HG03378 (cell line): ENCODE measurements at regions not wholly inside any gene's neighbourhood (a gene's known extent, or its start where the extent isn't known, plus 50 kb on each side); places are given as distances from the start of the nearest gene placed in this dataset.
"Not testable (repeated sequence)": the region's sequence is repeated elsewhere in the genome, so short reads cannot be mapped to it uniquely, and the experiment has no call there.

ENCODE experiments used
- ATAC-seq: cut with Tn5 transposase; IDR thresholded peaks from one replicate; pipeline ENCODE4 v1.9.1; 2021; ENCODE audit warnings: mild to moderate bottlenecking, moderate library complexity; ENCODE audit not compliant: unreplicated experiment

DNA sequence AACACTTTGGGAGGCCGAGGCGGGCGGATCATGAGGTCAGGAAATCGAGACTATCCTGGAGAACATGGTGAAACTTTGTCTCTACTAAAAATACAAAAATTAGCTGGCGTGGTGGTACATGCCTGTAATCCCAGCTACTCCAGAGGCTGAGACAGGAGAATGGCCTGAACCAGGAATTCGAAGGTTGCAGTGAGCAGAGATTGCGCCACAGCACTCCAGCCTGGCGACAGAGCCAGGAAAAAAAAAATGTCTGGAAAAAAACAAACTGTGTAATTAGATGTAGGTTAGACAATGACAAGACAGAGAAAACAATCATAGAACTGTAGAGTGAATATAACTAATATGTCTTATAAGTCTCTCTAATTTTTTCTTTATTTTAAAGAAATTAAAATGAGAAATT, 1002.5 kb upstream of the LCORL start:
- ATAC-seq: no peak

DNA sequence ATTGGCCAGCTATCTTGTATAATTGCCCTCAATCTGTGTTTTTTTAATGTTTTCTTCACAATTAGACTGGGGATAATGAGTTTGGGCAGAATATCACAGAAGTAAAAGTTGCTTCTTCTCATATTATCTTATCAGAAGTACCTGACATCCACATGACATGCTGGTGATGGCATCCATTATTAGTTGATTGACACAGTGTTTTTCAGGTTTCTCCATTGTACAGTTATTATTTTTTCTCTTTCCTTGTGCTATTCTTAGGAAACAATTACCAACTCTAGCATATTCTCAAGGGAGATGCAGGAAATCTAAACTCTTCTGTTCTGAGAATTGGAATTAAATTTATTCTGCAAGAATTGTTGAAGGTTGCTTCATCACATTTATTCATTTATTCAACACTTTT, 1000.1 kb upstream of the LCORL start:
- ATAC-seq: no peak

DNA sequence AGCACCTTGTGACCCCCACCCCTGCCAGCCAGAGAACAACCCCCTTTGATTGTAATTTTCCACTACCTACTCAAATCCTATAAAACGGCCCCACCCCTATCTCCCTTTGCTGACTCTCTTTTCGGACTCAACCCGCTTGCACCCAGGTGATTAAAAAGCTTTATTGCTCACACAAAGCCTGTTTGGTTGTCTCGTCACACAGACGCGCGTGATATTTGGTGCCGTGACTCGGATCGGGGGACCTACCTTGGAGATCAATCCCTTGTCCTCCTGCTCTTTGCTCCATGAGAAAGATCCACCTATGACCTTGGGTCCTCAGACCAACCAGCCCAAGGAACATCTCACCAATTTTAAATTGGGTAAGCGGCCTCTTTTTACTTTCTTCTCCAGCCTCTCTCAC, 995.0 kb upstream of the LCORL start:
- not testable (repeated sequence) for ATAC-seq

DNA sequence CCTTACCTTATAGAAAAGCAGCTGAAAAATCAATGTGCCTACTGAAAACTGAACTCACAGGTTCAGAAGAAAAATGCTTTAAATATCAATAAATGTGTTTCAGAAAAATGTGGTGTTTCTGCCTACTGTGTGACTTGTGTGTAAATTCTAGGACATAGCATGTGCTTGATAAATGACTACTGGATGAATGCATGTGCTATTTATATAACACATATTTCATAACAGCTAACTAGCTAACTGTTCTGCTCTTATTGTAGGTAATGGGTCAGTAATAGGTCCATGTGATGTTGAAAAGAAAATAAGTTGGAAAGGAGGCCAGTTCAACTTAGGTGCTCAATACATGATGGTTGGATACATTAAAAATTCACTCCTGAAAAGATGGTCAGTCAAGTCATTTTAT, 993.0 kb upstream of the LCORL start:
- ATAC-seq: no peak

DNA sequence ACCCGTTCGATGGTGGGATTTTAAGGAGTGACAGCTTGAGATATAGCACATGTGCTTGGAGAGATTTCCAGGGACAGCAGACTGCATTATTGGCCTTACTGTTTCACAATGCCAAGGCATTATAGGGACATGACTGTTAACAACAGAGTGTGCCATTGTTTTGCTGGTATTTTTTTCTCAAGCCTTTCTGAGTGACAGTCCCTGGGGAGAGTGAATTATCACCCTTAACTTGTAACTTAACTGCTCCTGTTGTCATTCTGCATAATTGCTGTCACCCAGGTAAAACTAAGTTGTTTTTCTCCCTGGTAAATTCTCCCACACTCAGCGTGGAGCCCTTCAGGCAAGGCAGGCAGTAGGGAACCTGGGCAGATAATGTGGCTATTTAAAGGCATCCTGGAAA, 989.2 kb upstream of the LCORL start:
- no peak for ATAC-seq

DNA sequence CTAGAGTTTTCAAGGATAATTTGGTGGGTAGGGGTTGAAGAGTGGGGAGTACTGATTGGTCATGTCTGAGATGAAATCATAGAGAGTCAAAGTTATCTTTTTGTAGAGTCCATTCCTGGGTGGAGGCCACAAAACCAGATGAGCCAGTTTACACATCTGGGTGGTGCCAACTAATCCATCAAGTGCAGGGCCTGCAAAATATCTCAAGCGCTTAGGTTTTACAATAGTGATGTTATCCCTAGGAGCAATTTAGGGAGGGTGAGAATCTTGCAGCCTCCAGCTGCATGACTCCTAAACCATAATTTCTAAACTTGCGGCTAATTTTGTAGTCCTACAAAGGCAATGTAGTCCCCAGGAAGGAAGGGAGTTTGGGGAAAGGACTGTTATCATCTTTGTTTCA, 988.3 kb upstream of the LCORL start:
- no peak for ATAC-seq

DNA sequence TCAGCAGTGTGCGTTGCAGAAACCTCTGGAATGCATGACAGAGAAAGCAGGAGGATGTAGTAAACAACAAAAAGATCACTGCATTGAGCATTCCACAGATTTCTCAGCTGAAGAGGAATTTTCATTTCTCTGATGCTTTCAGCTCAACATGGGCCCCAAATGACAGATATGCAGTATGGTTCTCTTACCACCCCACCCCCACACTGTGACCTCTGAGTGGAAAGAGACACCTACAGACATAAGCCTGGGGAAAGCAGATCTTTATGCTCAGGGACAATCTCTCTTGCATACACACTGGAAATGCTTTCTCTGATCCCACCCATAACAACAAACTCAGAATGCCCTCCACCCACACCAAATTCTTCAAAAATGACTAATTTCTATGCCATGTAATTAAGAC, 983.7 kb upstream of the LCORL start:
- ATAC-seq: no peak

DNA sequence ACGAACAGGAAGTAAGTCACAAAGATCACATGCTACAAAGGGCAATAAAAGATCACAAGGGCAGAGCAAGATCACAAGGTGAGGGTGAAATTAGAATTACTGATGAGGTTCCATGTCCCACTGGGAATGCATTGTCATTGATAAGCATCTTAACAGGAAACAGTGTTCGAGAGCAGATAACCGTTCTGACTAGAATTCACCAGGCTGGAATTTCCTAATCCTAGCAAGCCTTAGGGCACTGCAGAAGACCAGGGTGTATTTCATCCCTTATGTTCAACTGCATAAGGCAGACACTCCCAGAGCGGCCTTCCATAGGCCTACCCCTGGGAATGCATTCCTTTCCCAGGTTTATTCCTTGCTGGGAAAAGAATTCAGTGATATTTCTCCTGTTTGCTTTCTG, 980.6 kb upstream of the LCORL start:
- ATAC-seq: no peak

DNA sequence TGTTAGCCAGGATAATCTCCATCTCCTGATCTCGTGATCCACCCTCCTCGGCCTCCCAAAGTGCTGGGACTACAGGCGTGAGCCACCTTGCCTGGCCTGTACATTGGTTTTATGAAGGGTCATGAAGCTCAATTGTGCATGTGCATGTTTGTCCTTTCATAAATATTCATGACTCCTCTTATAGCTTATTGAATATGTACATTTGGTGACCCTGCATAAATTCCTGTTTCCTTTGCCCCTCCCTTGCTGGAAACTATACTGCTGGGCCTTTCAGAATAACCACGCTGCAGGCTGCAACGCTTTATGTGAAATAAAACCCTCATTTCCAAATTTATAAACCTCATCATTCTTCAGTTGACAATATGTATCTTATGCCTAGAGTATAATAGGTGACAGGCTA, 978.0 kb upstream of the LCORL start:
- ATAC-seq: no peak

DNA sequence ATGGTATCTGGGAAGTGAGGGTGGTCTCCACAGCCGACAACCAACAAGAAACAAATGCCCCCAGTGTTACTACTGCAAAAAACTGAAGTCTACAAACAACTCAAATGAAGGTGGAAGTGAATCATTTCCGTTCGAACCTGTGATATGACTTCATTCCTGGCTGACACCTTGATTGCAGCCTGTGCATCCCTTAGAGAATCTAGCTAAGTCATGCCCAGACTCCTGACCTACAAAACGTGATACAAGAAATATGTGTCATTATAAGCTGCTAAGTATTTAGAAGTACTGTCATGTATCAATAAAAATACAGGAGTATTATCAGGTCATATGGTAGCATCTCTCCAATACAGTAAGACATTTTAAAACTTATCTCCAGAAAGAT, 959.7 kb upstream of the LCORL start:
- no peak for ATAC-seq

DNA sequence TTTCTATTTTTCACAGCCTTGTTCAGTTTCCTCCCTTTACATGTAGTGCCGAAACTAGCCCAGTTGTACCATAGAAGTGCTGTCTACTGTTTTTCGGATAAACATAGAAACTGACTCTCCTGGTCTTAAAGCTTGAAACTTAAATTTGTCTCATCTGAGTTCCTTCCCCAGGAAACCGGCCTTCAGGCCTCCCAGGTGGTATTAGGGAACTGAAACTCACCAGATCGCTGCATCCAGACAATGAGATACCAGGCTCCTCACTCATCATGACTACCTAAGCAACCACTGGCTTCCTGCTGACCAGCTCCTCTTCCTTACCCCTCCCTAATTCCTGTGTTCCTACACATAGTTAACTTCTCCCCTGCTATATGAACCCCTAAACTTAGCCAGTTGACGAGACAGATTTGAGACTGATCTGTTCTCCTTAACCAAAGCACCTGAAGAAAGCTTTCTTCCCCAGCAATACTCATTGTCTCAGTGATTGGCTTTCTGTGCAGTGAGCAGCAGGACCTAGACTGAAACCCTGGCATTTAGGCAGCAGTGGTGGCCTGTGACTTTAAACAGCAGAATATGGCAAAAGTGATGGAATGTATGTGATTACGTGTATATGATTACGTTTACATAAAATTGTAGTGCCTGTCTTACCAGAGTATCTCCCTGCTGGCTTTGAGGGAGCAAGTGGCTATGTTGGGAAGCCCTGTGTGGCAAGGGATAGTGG, 959.1 kb upstream of the LCORL start:
- ATAC-seq: peak; percentile 78

DNA sequence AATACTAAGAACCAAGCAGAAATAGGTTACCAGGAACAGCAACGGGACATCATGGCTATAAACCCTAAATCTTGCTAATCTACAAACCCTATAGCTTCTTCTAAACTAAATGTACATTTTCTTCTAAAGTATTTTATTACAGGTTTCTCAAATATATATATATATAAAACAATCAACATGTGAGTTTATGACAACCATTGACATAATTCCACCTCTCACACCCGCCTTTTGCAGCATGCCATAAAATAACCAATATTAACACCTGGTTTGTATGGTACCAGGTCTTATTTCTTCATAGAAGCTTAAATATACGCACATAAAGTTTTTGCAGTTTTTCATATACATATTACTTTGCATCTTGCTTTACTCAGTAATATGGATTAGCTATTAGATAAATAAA, 955.3 kb upstream of the LCORL start:
- no peak for ATAC-seq

DNA sequence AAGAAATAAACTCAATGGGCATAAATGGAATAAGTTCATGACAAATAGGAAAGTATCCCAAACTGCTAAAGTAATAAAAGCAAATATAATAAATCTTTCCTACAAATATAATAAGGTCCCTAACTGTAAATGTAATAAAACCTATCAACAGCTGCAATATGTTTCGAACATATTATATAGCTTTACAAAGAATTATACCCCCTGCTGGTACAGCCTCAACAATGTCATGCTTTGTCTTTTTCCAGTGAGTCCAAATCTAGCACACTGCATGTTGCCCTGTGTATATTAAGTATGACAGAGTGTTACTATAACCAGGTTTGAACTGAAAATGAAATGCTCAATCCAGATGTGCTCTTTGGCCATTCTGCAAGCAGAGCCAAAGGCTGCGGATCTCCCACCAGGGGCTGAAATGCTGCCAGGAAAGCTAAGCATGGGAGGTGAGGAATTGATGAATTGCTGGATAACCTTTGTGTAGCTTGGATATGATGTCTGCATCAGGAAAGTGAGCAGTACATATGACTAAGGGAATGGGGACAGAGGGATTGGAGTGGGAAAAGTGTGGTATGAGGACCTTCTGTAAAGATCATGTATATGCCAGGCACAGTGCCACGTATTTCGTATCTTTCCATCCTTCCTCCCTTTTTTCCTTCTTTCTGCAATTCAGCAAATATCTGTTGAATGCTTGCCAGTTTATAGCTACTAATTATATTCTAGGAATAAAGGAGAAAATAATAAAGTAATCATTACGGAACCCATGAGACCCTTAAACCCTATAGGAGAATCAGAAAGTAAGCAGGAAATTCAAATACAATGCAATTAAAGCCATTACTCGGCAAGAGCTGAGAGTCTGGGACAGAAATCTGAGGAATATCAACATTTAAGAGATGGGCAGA, 954.6 kb upstream of the LCORL start:
- ATAC-seq: no peak

DNA sequence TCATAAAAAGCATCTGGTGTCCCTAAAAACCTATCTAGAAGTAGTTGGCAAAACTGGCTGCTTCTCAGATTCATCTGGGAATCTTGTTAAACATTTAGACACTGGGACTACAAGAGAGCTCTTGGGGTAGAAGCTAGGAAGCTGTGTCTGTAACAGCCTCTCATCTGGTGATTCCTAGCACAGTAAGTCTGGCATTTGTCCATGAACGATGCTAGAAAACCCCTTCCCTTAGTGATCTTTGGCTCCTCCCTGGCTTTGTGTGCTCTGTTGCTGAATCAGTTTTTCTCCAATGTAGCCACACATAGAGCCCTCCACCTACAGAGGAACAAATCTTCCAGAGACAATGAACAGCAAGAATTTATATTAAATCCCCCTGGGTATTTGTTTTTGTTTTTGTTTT, 951.7 kb upstream of the LCORL start:
- no peak for ATAC-seq

DNA sequence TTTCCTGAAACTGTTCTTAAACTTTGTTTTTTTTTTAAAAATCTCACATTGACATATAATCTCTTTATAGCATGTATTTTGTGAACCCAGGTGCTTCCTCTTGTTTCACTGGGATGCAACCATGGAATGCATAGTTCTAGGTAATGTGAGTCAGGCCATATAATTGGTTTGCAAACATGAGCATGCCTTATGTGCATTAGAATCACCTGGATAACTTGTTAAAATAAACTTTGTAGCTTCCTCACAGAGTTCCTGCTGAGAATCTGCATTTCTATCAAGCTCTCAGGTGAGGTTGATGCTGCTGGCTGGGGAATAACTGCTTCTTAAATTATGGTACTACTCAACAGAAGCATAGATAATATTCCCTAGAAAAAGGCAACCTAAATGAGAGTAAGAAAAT, 940.3 kb upstream of the LCORL start:
- ATAC-seq: no peak

DNA sequence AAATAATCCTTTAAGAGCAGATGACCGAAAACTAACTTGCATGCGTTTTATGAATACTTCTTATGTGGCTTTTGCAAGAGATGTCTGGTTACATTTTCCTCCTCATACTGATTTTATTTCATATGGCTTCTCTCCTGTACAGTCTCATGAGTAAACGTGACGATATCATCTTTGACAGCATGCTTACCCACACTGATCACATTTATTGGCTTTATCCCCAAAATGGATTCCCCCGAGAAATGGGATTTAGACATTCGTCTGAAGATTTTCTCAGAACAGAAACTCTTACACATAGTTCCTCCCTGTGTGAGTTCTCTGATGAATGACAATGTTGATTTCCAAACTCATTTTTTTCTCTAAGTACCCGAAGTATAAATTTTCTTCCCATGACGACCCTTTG, 939.7 kb upstream of the LCORL start:
- ATAC-seq: no peak

DNA sequence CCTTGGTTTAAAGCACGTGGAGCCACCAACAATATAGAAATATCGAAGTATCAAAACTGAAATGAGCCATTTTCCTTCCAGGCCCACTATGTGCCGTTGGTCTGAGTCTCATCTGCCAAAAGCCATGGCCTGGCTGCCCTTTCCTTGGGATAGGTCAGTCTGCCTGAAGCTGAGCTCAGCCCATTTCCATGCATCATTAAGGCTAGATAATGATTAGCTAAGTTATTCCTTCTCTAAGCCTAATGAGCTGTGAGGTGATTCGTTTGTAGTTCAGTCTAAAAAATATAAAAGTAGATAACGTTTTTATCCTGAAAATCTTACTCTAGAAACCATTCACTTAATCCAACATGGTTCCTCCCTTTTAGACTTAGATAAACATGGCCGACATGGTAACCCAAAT, 936.2 kb upstream of the LCORL start:
- no peak for ATAC-seq

DNA sequence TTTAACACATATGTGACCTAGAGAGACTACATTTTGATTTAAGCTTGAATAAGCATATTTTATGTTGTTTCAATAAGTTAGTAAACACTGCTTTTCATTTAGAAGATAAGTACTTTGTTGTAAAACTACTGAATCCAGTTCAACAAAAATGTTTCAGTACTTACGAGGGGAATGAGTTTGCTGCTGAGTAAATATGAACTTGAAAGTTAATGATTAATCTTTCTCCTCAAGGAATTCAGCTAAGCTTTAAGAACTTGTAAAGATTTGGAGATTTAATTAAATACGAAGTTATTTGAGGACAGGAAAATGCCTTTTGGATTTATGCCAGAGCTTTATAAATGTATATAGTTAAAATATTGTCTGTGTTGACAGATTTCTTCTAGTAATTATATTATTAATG, 933.0 kb upstream of the LCORL start:
- ATAC-seq: no peak

DNA sequence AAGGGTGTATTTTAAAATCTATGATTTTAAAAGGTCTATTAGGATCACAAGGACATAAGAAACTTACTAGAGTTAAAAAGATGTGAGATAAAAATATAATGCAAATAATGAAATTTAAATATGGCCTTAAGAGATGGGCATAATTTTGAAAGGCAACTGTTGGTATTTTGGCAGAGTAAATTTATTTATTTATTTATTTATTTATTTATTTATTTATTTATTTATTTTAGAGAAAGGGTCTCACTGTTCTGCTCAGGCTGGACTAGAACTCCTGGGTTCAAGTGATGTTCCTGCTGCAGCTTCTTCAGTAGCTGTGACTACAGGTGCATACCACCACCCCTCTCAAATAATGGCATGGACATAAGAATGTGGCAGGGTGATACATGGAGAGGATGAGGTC, 932.1 kb upstream of the LCORL start:
- ATAC-seq: no peak

DNA sequence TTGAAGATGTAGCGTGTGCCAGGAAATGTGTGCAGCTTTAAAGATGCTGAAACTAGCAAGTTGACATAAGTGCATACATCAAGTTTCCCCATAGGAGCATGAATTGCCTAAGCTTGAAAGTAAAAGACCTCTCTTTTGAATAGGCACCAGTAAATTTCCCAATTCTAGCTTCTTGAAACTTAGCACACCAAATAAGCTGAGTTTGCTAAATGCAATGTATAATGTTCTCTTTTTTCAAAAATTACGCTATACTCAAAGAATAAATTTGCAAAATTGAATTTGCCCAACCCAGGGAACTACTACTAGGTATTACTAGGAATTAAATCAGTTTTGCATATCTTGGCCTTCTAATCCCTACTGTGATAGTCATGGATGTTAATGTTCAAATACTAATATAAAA, 923.9 kb upstream of the LCORL start:
- ATAC-seq: no peak

DNA sequence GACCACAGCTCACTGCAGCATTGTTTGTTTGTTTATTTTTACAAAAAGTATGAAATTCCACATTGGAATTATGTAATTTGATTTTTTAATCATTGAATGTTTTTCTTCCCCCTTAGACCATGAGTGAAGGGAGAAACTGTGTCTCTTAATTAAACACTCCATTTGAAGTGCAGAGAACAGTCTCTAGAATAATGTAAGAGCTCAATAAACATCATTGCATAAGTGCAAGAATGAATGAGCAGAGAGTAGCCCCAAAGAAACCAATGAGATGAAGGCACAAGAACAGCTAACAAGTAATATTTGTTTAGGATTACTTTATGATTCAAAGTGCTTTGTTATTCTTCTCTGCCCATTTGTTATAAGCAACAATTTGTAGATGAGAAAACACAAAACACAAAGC, 921.3 kb upstream of the LCORL start:
- no peak for ATAC-seq

DNA sequence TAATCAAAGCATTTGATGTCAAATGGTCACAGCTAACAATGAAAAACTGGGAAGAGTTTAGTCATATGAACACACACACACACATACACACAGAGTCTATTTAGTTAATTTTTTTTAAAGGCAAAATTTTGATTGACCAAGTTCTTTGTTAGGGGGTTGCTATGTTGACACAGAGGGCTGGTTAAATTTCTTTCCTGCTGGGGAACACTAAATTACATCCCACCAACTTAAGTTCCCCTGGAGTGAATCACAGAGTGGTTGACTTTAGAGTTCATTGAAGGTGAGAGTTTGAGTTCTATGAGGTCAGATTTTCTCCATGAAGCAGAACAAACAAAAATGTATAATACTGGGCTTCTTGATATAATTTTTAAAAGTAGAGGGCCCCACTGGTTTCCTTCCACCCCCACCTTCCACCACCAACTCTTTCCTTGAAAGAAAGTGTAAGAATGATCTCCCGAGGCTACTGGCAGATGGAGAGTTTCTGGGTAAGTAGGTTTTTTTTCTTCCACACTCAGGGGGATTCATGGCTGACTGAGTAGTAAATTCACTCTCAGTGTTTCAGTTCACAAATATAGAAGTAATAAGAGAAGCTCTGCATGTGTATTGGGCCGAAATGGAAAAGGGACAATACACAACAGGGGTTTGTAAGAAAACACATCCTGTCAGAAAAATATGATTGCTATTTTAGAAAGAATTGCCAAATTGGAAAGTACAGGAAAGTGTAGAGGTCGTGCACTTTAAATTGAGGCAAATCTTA, 917.0 kb upstream of the LCORL start:
- ATAC-seq: no peak
